ENCODE measurements at regions not wholly inside any gene's neighbourhood (a gene's known extent, or its start where the extent isn't known, plus 50 kb on each side); places are given as distances from the start of the nearest gene placed in this dataset.
A peak's percentile ranks its signal among the peaks of the same experiment; 100 is the strongest.

GRCh38 chr20:48404598-48404997 lies 423.2 kb downstream of the PREX1 start:
- no peak for TF ChIP-seq POLR2A (IDR thresholded peaks at IDR 0.05)
- TF ChIP-seq CTCF (IDR thresholded peaks at IDR 0.05) = peak in 1 of 7 experiments; percentile 3

Data from body of pancreas (tissue), 4 donors.